KOPT-K1 (cell line): ENCODE measurements at regions not wholly inside any gene's neighbourhood (a gene's known extent, or its start where the extent isn't known, plus 50 kb on each side); places are given as distances from the start of the nearest gene placed in this dataset.
"Not testable (repeated sequence)": the region's sequence is repeated elsewhere in the genome, so short reads cannot be mapped to it uniquely, and the experiment has no call there.

Source experiments
- H3K27ac ChIP-seq: fragments of 200-600 bp; sonication (generic); 2 replicates; pipeline ENCODE4 v1.5.1; 2016; ENCODE audit warnings: antibody characterized with exemption, mild to moderate bottlenecking, low read depth, low read length; ENCODE audit not compliant: poor library complexity, severe bottlenecking
- H3K36me3 ChIP-seq: fragments of 200-600 bp; sonication (generic); 2 replicates; pipeline ENCODE4 v1.5.1; 2017; ENCODE audit warnings: antibody characterized with exemption, mild to moderate bottlenecking, low read length, moderate library complexity; ENCODE audit not compliant: insufficient read depth
- H3K9me3 ChIP-seq: fragments of 200-600 bp; sonication (generic); 2 replicates; pipeline ENCODE4 v1.5.1; 2017; ENCODE audit warnings: antibody characterized with exemption, low read length, mild to moderate bottlenecking; ENCODE audit not compliant: insufficient read depth, poor library complexity, severe bottlenecking

GRCh38 chr5:158589939-158590338 lies 509.8 kb downstream of the EBF1 start:
- Histone ChIP-seq H3K9me3 (no peaks in the 10 kb centered on the region), H3K27ac (no peak overlapping the region), H3K36me3 (no peaks in the 10 kb centered on the region)

DNA sequence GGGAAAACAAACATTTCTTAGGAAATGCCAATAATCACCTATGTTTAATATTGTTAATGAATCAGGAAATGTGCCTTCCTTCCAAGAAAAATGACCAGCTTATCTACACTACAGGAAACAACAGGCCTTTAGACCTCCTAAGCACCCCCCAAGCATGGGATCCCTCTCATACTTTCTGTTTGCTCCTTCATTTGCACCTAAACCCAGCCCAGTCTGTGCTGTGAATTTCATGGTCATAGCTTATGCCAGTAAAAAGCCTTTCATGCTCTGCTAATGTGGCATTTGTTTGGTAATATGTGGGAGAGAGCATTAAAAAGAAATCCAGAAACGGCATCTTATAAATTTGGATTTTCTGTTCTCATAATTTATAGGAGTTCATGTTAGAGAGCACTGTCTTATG lies 511.1 kb downstream of the EBF1 start:
- no peak overlapping the region for H3K27ac ChIP-seq
- no peaks in the 10 kb centered on the region for H3K9me3 ChIP-seq
- no peaks in the 10 kb centered on the region for H3K36me3 ChIP-seq

- H3K27ac ChIP-seq, result no peak overlapping the region
- H3K36me3 ChIP-seq, result no peaks in the 10 kb centered on the region
These were observed 513.7 kb downstream of the EBF1 start for GRCh38 chr5:158586054-158586453.

GRCh38 chr5:158582669-158583068 lies 517.0 kb downstream of the EBF1 start:
- H3K27ac ChIP-seq, H3K36me3 ChIP-seq, H3K9me3 ChIP-seq: not testable (repeated sequence)

More at GRCh38 chr5:158586054-158586453, 513.7 kb downstream of the EBF1 start:
- H3K9me3 ChIP-seq, result peaks cover 2% of the 10 kb centered on the region

GRCh38 chr5:158573829-158574228 lies 525.9 kb downstream of the EBF1 start:
- Histone ChIP-seq H3K36me3 (no peaks in the 10 kb centered on the region), H3K9me3 (peaks cover 5% of the 10 kb centered on the region), H3K27ac (no peak overlapping the region)

DNA sequence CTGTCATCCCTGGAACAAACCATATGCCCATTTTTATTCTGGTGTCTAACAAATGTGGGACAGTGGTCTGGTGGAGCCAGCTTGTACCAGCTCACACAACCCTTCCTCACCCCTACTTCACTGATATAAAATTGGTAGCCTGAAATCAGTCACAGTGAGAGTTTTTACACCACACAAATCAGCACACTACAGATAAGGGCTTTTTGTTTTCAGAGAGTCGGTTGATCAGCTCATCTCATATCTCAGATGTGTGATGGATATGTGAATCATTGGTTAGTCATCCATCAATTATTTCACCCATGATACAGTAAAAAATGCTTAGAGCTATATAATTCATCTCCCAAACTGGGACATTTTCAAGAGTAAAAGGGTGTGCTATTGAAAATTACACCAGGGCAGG lies 529.2 kb downstream of the EBF1 start:
- H3K27ac ChIP-seq, result no peak overlapping the region
- H3K36me3 ChIP-seq, result no peaks in the 10 kb centered on the region
- no peaks in the 10 kb centered on the region for H3K9me3 ChIP-seq

GRCh38 chr5:158569534-158569933 lies 530.2 kb downstream of the EBF1 start:
- Histone ChIP-seq H3K27ac (no peak overlapping the region), H3K36me3 (no peaks in the 10 kb centered on the region), H3K9me3 (no peaks in the 10 kb centered on the region)

GRCh38 chr5:158565017-158565789 lies 534.5 kb downstream of the EBF1 start:
- H3K36me3 ChIP-seq, result no peaks in the 10 kb centered on the region
- H3K9me3 ChIP-seq, result no peaks in the 10 kb centered on the region
- H3K27ac ChIP-seq, result no peak overlapping the region

- H3K36me3 ChIP-seq, result no peaks in the 10 kb centered on the region
- H3K27ac ChIP-seq, result no peak overlapping the region
- no peaks in the 10 kb centered on the region for H3K9me3 ChIP-seq
These were observed 535.8 kb downstream of the EBF1 start for GRCh38 chr5:158563760-158564390.

- H3K36me3 ChIP-seq, result no peaks in the 10 kb centered on the region
- no peaks in the 10 kb centered on the region for H3K9me3 ChIP-seq
- no peak overlapping the region for H3K27ac ChIP-seq
These were observed 538.0 kb downstream of the EBF1 start for GRCh38 chr5:158561562-158562190.

DNA sequence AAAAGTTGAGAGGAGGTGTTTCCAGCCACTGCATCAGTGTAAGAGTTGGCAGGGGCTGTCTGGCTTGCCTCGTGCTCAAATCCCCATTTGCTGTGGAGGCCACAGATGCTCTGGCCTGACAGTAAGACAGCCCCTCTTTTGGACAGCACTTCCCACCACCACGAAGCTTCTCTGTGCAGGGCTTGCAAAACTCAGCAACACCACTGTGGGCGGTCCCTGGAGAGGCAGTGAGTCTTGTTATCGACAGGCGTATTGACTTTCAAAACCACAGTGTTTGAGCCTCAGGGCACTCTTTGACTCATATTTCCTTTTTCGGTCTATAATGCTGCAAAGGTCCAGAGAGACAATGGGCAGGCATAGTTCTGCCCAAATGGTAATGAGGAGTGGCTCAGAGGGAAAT lies 539.5 kb downstream of the EBF1 start:
- no peaks in the 10 kb centered on the region for H3K9me3 ChIP-seq

DNA sequence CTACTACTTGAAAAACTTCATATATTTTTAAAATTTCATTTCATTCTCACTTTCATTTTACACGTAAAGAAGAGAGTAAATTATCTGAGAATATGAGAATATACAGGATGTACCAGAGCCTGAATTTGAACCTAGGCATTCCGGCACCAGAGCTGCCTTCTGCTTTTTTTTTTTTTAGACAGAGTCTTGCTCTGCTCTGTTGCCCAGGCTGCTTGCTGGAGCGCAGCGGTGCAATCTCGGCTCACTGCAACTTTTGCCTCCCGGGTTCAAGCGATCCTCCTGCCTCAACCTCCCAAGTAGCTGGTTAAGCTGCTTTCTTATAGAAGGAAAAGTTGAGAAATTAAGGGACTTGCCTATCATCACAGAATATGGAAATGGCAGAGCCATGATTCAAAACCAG lies 540.1 kb downstream of the EBF1 start:
- Histone ChIP-seq H3K9me3 (no peaks in the 10 kb centered on the region), H3K36me3 (no peaks in the 10 kb centered on the region), H3K27ac (no peak overlapping the region)

More for the DNA sequence above, 539.5 kb downstream of the EBF1 start:
- H3K36me3 ChIP-seq, result no peaks in the 10 kb centered on the region
- no peak overlapping the region for H3K27ac ChIP-seq

- H3K27ac ChIP-seq, result no peak overlapping the region
- H3K36me3 ChIP-seq, result no peaks in the 10 kb centered on the region
- H3K9me3 ChIP-seq, result no peaks in the 10 kb centered on the region
These were observed 540.6 kb downstream of the EBF1 start for GRCh38 chr5:158559066-158559465.

DNA sequence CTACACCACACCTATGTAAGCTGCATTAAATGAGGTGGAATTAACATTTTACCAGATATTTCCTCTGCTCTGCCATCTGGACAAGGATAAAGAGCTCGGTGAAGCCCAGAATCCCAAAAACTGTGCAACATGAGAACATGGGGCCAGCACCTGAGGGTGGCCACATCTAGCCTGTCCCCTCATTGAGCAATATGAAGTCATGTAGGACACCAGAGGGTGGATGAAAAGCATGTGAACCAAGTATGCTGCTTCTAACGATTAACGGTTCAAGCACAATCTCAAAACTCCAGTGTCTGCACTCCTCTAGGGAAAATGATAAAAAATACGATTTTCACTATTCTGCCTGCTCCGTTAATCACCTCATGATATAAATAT lies 545.8 kb downstream of the EBF1 start:
- Histone ChIP-seq H3K27ac (no peak overlapping the region), H3K36me3 (no peaks in the 10 kb centered on the region), H3K9me3 (peaks cover 5% of the 10 kb centered on the region)

DNA sequence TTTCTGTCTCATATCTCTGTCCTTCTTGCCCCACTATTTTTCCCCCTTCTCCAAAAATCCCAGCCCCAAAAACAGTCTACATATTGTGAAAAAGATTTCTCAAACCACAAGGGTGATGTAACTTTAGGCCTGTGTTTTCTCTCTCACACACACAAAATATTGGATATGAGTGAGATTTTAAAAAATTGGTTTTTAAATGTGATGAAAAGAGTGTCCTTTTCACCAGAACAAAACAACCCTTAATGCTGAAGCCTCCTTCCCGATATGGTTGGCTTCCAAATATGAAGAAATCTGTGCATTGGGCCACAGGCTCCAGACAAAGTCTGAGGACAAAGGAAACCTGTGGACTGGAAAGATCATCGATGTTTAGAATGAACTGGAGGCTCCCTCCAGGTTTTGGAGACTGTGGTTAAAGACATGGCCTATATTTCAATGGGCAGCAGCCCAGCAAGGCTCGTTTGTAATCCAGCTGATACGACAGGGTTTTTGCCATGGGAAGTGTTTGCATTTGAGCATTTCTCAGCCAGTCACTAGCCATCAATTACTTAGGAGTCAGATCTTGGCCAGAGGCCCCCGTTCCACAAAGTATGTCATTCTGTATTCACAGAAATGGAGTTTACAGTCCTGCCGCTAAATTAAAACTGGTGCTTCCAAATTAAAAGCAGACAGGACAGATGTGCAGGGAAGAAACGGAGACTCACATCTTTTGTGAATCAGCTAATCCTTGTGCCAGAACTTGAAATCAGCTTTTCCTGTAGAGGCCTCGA lies 546.3 kb downstream of the EBF1 start:
- H3K36me3 ChIP-seq, result no peaks in the 10 kb centered on the region
- H3K27ac ChIP-seq, result no peak overlapping the region
- H3K9me3 ChIP-seq, result peaks cover 5% of the 10 kb centered on the region
